ENCODE measurements at regions not wholly inside any gene's neighbourhood (a gene's known extent, or its start where the extent isn't known, plus 50 kb on each side); places are given as distances from the start of the nearest gene placed in this dataset.

- TF ChIP-seq NFIC (IDR thresholded peaks at IDR 0.05) (no peak), YY1 (IDR thresholded peaks at IDR 0.05; ENCODE audit: low read depth) (no peak), CEBPB (IDR thresholded peaks at IDR 0.05) (no peak), REST (IDR thresholded peaks at IDR 0.05; ENCODE audit: low read depth) (no peak), TAF1 (IDR thresholded peaks at IDR 0.05; ENCODE audit: low read depth) (no peak), EP300 (IDR thresholded peaks at IDR 0.05; ENCODE audit: borderline replicate concordance) (no peak)
Measured at GRCh38 chr1:91129458-91129857, 107.6 kb upstream of the ZNF644 start.

Measured in Ishikawa (cell line).